ENCODE measurements at regions not wholly inside any gene's neighbourhood (a gene's known extent, or its start where the extent isn't known, plus 50 kb on each side); places are given as distances from the start of the nearest gene placed in this dataset.
"Not testable (repeated sequence)": the region's sequence is repeated elsewhere in the genome, so short reads cannot be mapped to it uniquely, and the experiment has no call there.

GRCh38 chr1:37181425-37181824 is 147.1 kb upstream of the GRIK3 start:
- no peak for TF ChIP-seq CTCF (IDR thresholded peaks at IDR 0.05; ENCODE audit: low read depth, low read length)
- no peak for DNase-seq

GRCh38 chr1:37184789-37185188 is 150.5 kb upstream of the GRIK3 start:
- TF ChIP-seq CTCF (IDR thresholded peaks at IDR 0.05; ENCODE audit: low read depth, low read length) = no peak
- no peak for DNase-seq

More at GRCh38 chr1:37181425-37181824, 147.1 kb upstream of the GRIK3 start:
- H3K27ac ChIP-seq = no peak overlapping the region
- H3K9me3 ChIP-seq (ENCODE audit: severe bottlenecking) = peaks cover 3% of the 10 kb centered on the region
- no peaks in the 10 kb centered on the region for H3K36me3 ChIP-seq
- H3K4me3 ChIP-seq (ENCODE audit: low read depth, low read length) = no peak overlapping the region
- H3K27me3 ChIP-seq (ENCODE audit: insufficient read depth, low read depth, severe bottlenecking) = no peaks in the 10 kb centered on the region

GRCh38 chr1:37186246-37186756 is 152.0 kb upstream of the GRIK3 start:
- H3K27me3 ChIP-seq (ENCODE audit: insufficient read depth, low read depth, severe bottlenecking) = no peaks in the 10 kb centered on the region
- H3K27ac ChIP-seq = no peak overlapping the region
- H3K4me3 ChIP-seq (ENCODE audit: low read depth, low read length) = no peak overlapping the region
- DNase-seq = no peak
- peaks cover 3% of the 10 kb centered on the region for H3K9me3 ChIP-seq (ENCODE audit: severe bottlenecking)
- no peaks in the 10 kb centered on the region for H3K36me3 ChIP-seq
- no peak for TF ChIP-seq CTCF (IDR thresholded peaks at IDR 0.05; ENCODE audit: low read depth, low read length)

More at GRCh38 chr1:37184789-37185188, 150.5 kb upstream of the GRIK3 start:
- Histone ChIP-seq H3K27me3 (ENCODE audit: insufficient read depth, low read depth, severe bottlenecking) (no peaks in the 10 kb centered on the region), H3K9me3 (ENCODE audit: severe bottlenecking) (peaks cover 3% of the 10 kb centered on the region), H3K4me3 (ENCODE audit: low read depth, low read length) (no peak overlapping the region), H3K27ac (no peak overlapping the region), H3K36me3 (no peaks in the 10 kb centered on the region)

GRCh38 chr1:37189111-37189510 is 154.8 kb upstream of the GRIK3 start:
- H3K27ac ChIP-seq = no peak overlapping the region
- peaks cover 3% of the 10 kb centered on the region for H3K9me3 ChIP-seq (ENCODE audit: severe bottlenecking)
- no peak overlapping the region for H3K4me3 ChIP-seq (ENCODE audit: low read depth, low read length)
- no peak for DNase-seq
- H3K36me3 ChIP-seq = no peaks in the 10 kb centered on the region
- 0 out of 2 replicates have a peak, but pooled peaks have one; percentile 8 for TF ChIP-seq CTCF (IDR thresholded peaks at IDR 0.05; ENCODE audit: low read depth, low read length)
- H3K27me3 ChIP-seq (ENCODE audit: insufficient read depth, low read depth, severe bottlenecking) = no peaks in the 10 kb centered on the region

GRCh38 chr1:37197411-37197810 is 163.1 kb upstream of the GRIK3 start:
- no peak for TF ChIP-seq CTCF (IDR thresholded peaks at IDR 0.05; ENCODE audit: low read depth, low read length)
- no peak for DNase-seq
- Histone ChIP-seq H3K9me3 (ENCODE audit: severe bottlenecking) (peaks cover 3% of the 10 kb centered on the region), H3K36me3 (no peaks in the 10 kb centered on the region), H3K27ac (no peak overlapping the region), H3K27me3 (ENCODE audit: insufficient read depth, low read depth, severe bottlenecking) (no peaks in the 10 kb centered on the region), H3K4me3 (ENCODE audit: low read depth, low read length) (no peak overlapping the region)

- not testable (repeated sequence) for H3K27me3 ChIP-seq (ENCODE audit: insufficient read depth, low read depth, severe bottlenecking); H3K4me3 ChIP-seq (ENCODE audit: low read depth, low read length); H3K27ac ChIP-seq; DNase-seq; H3K9me3 ChIP-seq (ENCODE audit: severe bottlenecking); H3K36me3 ChIP-seq
Measured at GRCh38 chr1:37214305-37214704, 180.0 kb upstream of the GRIK3 start.

All from WERI-Rb-1 (cell line).